ENCODE measurements at regions not wholly inside any gene's neighbourhood (a gene's known extent, or its start where the extent isn't known, plus 50 kb on each side); places are given as distances from the start of the nearest gene placed in this dataset.

- TF ChIP-seq ZBTB40 (IDR thresholded peaks at IDR 0.05; ENCODE audit: borderline replicate concordance) (no peak), WRNIP1 (IDR thresholded peaks at IDR 0.05; ENCODE audit: borderline replicate concordance, low read depth, low read length) (no peak), CHD4 (IDR thresholded peaks at IDR 0.05) (no peak), SMAD5 (IDR thresholded peaks at IDR 0.05; ENCODE audit: low read depth) (no peak), HSF1 (IDR thresholded peaks at IDR 0.05; ENCODE audit: low read depth, low read length) (no peak), SMC3 (IDR thresholded peaks at IDR 0.05; ENCODE audit: borderline replicate concordance, low read length) (no peak), MAX (IDR thresholded peaks at IDR 0.05; ENCODE audit: low read depth, low read length) (no peak), FOS (IDR thresholded peaks at IDR 0.05; ENCODE audit: borderline replicate concordance, extremely low read depth, insufficient read length) (no peak), ZBED1 (IDR thresholded peaks at IDR 0.05; ENCODE audit: borderline replicate concordance) (peak; percentile 69; the same call in 1 of the 2 replicates), YY1 (IDR thresholded peaks at IDR 0.05; ENCODE audit: low read depth, low read length) (0 out of 2 replicates have a peak, but pooled peaks have one; percentile 17), RCOR1 (conservative IDR thresholded peaks at IDR 0.05; ENCODE audit: low read depth, low read length) (no peak), USF1 (IDR thresholded peaks at IDR 0.05; ENCODE audit: borderline replicate concordance, extremely low read length, insufficient read depth, low read depth, low read length) (no peak), IRF4 (IDR thresholded peaks at IDR 0.05; ENCODE audit: low read depth, low read length) (peak; percentile 76; the same call in 1 of the 2 replicates), SUZ12 (IDR thresholded peaks at IDR 0.05; ENCODE audit: unreplicated experiment) (no peak), JUNB (IDR thresholded peaks at IDR 0.05) (peak; percentile 67; the same call in 1 of the 2 replicates)
- TF ChIP-seq, protein P1, sequence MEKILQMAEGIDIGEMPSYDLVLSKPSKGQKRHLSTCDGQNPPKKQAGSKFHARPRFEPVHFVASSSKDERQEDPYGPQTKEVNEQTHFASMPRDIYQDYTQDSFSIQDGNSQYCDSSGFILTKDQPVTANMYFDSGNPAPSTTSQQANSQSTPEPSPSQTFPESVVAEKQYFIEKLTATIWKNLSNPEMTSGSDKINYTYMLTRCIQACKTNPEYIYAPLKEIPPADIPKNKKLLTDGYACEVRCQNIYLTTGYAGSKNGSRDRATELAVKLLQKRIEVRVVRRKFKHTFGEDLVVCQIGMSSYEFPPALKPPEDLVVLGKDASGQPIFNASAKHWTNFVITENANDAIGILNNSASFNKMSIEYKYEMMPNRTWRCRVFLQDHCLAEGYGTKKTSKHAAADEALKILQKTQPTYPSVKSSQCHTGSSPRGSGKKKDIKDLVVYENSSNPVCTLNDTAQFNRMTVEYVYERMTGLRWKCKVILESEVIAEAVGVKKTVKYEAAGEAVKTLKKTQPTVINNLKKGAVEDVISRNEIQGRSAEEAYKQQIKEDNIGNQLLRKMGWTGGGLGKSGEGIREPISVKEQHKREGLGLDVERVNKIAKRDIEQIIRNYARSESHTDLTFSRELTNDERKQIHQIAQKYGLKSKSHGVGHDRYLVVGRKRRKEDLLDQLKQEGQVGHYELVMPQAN (conservative IDR thresholded peaks at IDR 0.05) = no peak
- TF ChIP-seq, protein P2, sequence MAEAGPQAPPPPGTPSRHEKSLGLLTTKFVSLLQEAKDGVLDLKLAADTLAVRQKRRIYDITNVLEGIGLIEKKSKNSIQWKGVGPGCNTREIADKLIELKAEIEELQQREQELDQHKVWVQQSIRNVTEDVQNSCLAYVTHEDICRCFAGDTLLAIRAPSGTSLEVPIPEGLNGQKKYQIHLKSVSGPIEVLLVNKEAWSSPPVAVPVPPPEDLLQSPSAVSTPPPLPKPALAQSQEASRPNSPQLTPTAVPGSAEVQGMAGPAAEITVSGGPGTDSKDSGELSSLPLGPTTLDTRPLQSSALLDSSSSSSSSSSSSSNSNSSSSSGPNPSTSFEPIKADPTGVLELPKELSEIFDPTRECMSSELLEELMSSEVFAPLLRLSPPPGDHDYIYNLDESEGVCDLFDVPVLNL (IDR thresholded peaks at IDR 0.05; ENCODE audit: low read depth, low read length) = no peak
Measured at GRCh38 chr21:29245104-29245643, 53.5 kb upstream of the BACH1 start (continued).

All from GM12878 (cell line).